SK-N-MC (cell line): ENCODE measurements at regions not wholly inside any gene's neighbourhood (a gene's known extent, or its start where the extent isn't known, plus 50 kb on each side); places are given as distances from the start of the nearest gene placed in this dataset.

ENCODE experiments used
- DNase-seq: peaks from one replicate; pipeline ENCODE4 v3.0.0-alpha.2; 2011; ENCODE audit warnings: low read depth, low spot score
- H3K27ac ChIP-seq: fragments of 200-600 bp; sonication (generic); 2 replicates; pipeline ENCODE4 v1.5.1; 2016; ENCODE audit warnings: mixed run types
- H3K36me3 ChIP-seq: fragments of 200-600 bp; sonication (generic); 2 replicates; pipeline ENCODE4 v1.6.1; 2017; ENCODE audit warnings: antibody characterized with exemption, low read length, mixed read lengths; ENCODE audit not compliant: insufficient read depth
- H3K4me3 ChIP-seq: fragments of 200-600 bp; sonication (generic); 2 replicates; pipeline ENCODE4 v1.5.1; 2016
- H3K9ac ChIP-seq: fragments of 200-600 bp; sonication (generic); 2 replicates; pipeline ENCODE4 v1.8.0; 2017; ENCODE audit warnings: mixed run types, mixed read lengths; ENCODE audit not compliant: insufficient read length
- H3K9me3 ChIP-seq: fragments of 200-600 bp; sonication (generic); 2 replicates; pipeline ENCODE4 v1.6.1; 2017; ENCODE audit warnings: low read depth, mild to moderate bottlenecking, antibody characterized with exemption, low read length, moderate library complexity, mixed read lengths
- EZH2 ChIP-seq: fragments of 200-600 bp; sonication (generic); IDR thresholded peaks from one replicate; pipeline ENCODE4 v1.6.1; 2017; ENCODE audit warnings: antibody characterized with exemption
- FOXP2 ChIP-seq: optimal IDR thresholded peaks from 2 replicates; pipeline ENCODE3; 2011; ENCODE audit warnings: mild to moderate bottlenecking, moderate library complexity; ENCODE audit not compliant: insufficient read depth; ENCODE audit errors: extremely low read length, control extremely low read depth
- POLR2AphosphoS5 ChIP-seq: IDR thresholded peaks from 2 replicates; pipeline ENCODE4 v1.6.1; 2012; ENCODE audit warnings: mild to moderate bottlenecking, low read depth, low read length, borderline replicate concordance

DNA sequence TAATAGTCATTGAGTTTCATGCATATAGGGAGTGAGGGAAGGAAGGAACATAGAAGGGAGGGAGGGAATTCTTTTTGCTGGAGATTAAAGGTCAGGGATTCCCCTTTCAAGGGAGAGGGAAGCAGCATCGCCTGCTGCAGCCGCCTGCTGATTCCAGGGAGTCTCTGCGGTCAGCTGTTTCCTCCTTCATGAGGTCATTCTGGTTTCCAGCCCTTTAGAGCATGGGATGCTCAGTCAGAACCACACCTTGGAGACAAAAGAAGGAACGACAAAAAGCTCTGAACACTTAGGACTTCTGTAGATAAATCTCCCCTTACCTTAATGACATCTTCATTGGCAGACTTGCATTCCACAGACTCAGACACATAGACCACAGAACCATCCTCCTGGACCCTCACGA, 923.0 kb upstream of the TMEM132C start:
- no peaks in the 10 kb centered on the region for H3K9me3 ChIP-seq
- no peak overlapping the region for H3K4me3 ChIP-seq
- no peak overlapping the region for H3K9ac ChIP-seq
- H3K27ac ChIP-seq: no peak overlapping the region
- TF ChIP-seq EZH2 (no peak), POLR2AphosphoS5 (no peak), FOXP2 (no peak)
- H3K36me3 ChIP-seq: no peaks in the 10 kb centered on the region
- no peak for DNase-seq

DNA sequence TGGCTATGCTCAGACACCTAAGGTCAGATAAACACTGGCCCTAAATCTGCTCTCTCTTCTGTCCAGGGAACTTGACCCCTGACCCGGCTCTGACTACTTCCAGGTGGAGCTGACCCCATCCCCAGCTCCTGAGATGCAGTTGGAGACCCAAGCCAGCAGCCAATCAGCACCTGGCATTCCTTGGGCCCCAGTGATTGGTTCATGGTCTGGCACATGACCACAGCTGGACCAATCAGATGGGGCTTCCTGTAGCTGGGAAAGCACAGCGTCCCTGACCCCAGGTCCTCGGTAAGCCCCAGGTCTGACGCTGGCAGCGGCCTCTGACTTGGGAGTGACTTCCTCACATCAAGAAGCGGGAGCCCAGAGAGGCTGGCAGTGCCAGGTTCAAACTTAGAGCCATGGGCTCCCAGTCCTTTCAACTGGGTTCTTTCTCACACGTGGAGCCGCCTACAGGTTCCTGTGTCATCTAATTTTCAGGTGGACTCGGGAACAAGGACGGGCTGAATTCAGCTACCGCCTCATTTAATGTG, 915.4 kb upstream of the TMEM132C start:
- Histone ChIP-seq H3K4me3 (no peak overlapping the region), H3K9ac (no peak overlapping the region), H3K27ac (no peak overlapping the region), H3K9me3 (no peaks in the 10 kb centered on the region; the same call in 1 of the 2 replicates), H3K36me3 (no peaks in the 10 kb centered on the region)
- no peak for TF ChIP-seq EZH2
- TF ChIP-seq FOXP2: no peak
- no peak for DNase-seq

DNA sequence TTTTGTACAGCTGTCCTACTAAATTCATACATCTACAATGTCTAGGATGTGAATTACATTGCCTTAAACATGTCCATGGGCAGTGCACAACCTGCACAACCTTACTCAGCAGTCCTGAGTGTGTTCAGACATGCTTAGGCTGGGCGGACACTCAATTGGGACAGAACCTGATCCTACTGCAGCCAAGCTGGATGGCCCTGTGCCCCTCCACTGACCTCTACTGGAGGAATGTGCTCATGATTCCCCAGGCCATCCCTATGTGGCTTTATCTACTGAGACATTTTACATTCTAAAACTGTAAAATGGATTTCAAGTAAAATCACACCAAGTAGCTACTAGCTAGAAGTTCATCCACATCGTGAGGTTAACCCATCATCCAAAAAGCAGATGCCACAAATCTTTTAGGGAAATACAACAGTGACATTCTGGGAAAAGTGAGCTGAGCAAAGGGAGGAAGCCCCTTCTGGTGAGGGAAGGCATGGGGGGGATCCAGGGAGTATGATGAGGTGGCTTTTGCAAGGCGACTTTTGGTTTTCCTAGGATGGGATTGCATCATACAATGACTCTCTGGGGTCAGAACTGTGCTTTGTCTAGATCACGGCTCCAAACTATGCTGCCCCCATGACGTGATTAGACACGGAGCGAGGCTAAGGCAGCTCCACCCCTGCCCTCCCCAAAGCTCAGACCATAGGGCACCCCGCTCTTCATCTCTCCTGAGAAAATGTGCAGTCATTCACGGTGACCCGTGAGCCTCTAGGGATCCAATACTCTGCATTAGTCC, 911.7 kb upstream of the TMEM132C start:
- no peak overlapping the region for H3K27ac ChIP-seq
- H3K36me3 ChIP-seq: no peaks in the 10 kb centered on the region
- no peak for TF ChIP-seq EZH2
- no peak for TF ChIP-seq FOXP2
- no peak for TF ChIP-seq POLR2AphosphoS5
- H3K9me3 ChIP-seq: no peaks in the 10 kb centered on the region; the same call in 1 of the 2 replicates
- DNase-seq: no peak
- H3K4me3 ChIP-seq: no peak overlapping the region
- no peak overlapping the region for H3K9ac ChIP-seq

DNA sequence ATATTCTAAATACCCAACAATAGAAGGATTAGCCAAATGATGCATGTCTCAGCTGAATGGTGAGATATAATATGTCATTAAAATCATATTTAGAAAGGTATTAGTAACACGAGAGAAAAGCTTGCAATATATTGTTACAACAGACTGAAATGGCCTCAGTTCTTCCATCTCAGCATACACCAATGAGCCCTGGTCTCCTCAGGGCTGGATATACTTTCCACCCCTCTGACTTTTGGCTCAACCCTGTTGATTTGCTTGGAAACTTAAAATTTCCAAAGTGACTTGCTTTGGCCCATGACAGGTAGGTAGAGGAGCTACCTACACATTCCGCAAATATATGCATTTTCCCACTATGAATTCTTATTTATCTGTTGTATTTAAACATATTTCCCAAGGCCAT, 908.1 kb upstream of the TMEM132C start:
- H3K9me3 ChIP-seq: no peaks in the 10 kb centered on the region
- H3K4me3 ChIP-seq: no peak overlapping the region
- H3K27ac ChIP-seq: no peak overlapping the region
- no peak for DNase-seq
- H3K36me3 ChIP-seq: no peaks in the 10 kb centered on the region
- no peak overlapping the region for H3K9ac ChIP-seq
- TF ChIP-seq FOXP2: no peak
- no peak for TF ChIP-seq POLR2AphosphoS5
- no peak for TF ChIP-seq EZH2

DNA sequence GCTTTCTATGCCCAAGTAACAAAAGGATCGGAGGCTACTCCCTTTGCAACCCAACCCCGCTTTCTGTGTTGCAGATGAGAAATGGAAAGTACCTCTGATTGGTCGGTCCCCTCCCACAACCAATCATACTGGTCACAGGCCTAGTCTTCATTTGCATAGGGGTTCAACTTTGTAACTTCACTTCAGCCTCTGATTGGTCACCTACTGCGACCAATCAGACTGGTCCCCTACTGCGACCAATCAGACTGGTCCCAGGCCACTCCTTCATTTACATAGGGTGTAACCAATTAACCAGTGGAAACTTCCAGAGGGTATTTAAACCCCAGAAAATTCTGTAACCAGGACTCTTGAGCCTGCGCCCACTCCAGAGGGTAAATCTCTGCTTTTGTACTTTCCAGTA, 906.4 kb upstream of the TMEM132C start:
- H3K9ac ChIP-seq: no peak overlapping the region
- no peaks in the 10 kb centered on the region for H3K9me3 ChIP-seq
- H3K27ac ChIP-seq: no peak overlapping the region
- no peak for DNase-seq
- H3K36me3 ChIP-seq: no peaks in the 10 kb centered on the region
- no peak overlapping the region for H3K4me3 ChIP-seq
- no peak for TF ChIP-seq POLR2AphosphoS5
- TF ChIP-seq EZH2: no peak
- TF ChIP-seq FOXP2: no peak

DNA sequence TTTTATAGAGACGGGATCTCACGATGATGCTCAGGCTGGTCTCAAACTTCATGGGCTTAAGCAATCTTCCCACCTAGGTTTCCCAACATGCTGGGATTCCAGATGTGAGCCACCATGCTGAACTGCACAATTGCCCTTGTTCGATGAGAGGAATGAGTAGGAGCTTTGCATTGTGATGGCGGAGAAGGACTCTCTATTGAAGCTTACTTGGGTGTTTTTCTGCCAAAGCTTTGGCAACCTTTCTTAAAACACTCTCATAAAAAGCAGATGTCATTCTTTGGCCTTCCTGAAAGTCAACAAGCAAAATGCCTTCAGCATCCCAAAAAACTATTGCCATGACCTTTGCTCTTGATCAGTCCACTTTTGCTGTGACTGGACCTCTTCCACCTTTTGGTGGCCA, 904.8 kb upstream of the TMEM132C start:
- Histone ChIP-seq H3K4me3 (no peak overlapping the region), H3K9ac (no peak overlapping the region), H3K36me3 (no peaks in the 10 kb centered on the region), H3K27ac (no peak overlapping the region), H3K9me3 (no peaks in the 10 kb centered on the region)
- no peak for DNase-seq
- TF ChIP-seq POLR2AphosphoS5 (no peak), FOXP2 (no peak), EZH2 (no peak)

DNA sequence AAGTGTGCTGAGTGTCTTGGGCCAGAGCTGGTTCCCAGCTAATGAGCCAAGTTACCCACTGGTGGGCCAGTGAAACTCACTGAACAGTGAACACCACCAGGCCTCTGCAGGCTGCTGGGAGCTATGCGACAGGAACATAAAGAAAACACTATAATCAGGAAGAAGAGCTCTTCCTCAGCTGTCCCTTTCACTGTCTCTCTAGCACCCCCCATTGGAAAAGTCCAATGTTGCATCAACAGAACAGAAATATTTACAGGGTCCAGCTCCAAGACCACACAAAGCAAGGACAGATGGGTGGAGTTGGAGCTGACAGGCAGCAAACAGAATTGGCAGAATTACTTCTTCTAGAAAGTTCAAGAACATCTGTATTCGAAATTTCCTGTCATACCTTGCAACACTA, 903.6 kb upstream of the TMEM132C start:
- TF ChIP-seq POLR2AphosphoS5 (no peak), FOXP2 (no peak), EZH2 (no peak)
- Histone ChIP-seq H3K4me3 (no peak overlapping the region), H3K9me3 (no peaks in the 10 kb centered on the region), H3K27ac (no peak overlapping the region), H3K36me3 (no peaks in the 10 kb centered on the region), H3K9ac (no peak overlapping the region)
- no peak for DNase-seq

DNA sequence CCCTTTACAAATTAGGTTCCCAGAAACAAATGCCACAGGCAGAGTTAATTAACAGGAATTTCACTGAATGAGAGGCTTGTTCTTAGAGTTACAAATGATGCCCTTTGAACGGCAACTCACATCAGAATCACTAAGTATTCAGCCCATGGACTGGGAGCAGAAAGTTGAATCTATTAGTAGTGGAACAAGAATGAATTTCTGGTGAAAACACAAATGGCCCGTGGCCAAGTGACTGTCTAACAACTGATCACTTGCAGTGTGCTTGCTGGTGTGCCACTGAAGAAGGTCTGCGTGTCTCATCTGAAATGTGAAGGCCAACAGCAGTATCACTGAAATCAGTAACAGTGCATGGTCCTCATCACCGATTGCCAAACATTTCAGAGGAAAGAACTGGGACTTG, 893.4 kb upstream of the TMEM132C start:
- H3K9ac ChIP-seq: no peak overlapping the region
- no peaks in the 10 kb centered on the region for H3K36me3 ChIP-seq
- no peak for DNase-seq
- TF ChIP-seq POLR2AphosphoS5 (no peak), FOXP2 (no peak), EZH2 (no peak)
- no peak overlapping the region for H3K27ac ChIP-seq
- H3K9me3 ChIP-seq: no peaks in the 10 kb centered on the region
- no peak overlapping the region for H3K4me3 ChIP-seq
